GM19467 (cell line): ENCODE measurements at regions not wholly inside any gene's neighbourhood (a gene's known extent, or its start where the extent isn't known, plus 50 kb on each side); places are given as distances from the start of the nearest gene placed in this dataset.
"Not testable (repeated sequence)": the region's sequence is repeated elsewhere in the genome, so short reads cannot be mapped to it uniquely, and the experiment has no call there.

ENCODE experiments used
- ATAC-seq: cut with Tn5 transposase; IDR thresholded peaks from one replicate; pipeline ENCODE4 v1.9.1; 2021; ENCODE audit warnings: mild to moderate bottlenecking, moderate library complexity; ENCODE audit not compliant: unreplicated experiment

DNA sequence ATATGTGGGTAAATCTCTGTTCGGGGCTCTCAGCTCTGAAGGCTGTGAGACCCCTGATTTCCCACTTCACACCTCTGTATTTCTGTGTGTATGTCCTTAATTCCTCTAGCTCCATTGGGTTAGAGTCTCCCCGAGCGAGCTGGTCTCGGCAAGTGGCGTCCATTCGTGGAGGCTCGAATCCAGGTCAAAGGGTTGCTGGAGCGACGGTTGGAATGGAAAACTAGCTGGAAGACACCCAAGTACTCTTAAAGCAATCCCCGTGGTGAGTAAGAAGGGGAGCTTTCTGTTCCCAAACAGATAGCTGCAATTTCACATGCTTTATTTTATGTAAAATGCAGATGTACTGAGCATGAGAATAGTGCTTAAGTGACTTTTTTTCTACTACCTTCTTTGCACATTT, 277.5 kb upstream of the SGCG start:
- ATAC-seq, result no peak

DNA sequence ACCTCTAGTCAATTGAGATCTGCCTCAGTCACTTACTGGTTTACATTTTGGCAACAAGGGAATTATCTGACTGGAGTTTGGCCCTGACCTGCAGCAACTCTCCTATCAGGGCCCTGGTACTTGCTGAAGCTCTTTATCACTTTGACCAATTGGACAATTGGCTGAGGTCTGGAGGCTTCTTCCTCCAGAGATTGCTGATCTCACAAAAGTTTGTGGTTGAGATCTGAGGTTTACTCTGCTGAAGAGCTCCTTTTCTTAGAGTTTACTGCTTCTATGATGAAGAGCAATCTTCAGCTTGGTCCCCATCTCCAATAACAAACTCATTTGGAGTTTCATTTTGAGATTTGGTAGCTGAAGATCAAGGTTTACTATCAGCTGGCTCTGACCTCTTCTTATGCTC, 276.9 kb upstream of the SGCG start:
- ATAC-seq, result no peak

DNA sequence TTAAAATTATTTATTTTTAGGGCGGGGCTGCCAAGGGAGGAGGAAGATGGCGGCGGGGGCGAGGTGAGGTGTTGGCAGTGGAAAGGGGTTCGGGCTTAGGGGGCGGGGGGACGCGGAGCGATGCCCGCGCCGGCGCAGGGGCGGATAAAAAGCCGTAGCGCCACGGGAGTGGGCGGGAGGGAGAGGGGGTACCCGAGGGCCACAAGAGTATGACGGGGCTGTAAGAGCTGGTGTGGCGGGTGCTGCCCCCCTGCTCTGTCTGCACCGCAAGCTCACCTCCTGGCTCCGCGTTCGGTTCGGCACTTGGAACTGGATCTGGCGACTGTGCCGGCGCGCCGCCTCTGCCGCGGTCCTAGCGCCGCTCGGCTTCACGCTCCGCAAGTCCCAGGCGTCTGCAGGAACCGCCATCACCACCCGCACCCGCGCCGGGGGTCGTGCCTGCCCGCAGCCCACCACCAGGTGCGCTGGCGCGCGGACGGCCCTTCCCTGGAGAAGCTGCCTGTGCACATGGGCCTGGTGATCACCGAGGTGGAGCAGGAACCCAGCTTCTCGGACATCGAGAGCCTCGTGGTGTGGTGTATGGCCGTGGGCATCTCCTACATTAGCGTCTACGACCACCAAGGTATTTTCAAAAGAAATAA, 265.2 kb upstream of the SGCG start:
- peak; percentile 80 for ATAC-seq

DNA sequence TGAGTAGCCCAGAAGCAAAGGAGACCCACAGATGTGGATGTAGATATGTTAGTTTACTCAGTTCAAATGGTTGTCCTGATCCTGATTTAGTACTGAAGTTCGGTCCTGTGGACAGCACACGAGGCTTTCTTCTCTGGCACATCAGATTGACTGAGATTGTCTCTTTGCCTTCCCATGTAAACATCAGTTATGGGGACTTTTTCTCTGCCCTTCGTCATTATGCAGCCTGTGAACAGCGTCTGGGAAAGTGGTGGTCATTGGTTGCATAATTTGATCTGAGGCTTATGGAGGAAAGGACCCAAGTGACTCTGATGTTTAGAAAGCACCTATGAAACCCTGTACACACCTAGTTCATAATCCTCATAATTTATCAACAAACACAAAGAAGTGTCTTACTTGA, 264.5 kb upstream of the SGCG start:
- ATAC-seq, result not testable (repeated sequence)

DNA sequence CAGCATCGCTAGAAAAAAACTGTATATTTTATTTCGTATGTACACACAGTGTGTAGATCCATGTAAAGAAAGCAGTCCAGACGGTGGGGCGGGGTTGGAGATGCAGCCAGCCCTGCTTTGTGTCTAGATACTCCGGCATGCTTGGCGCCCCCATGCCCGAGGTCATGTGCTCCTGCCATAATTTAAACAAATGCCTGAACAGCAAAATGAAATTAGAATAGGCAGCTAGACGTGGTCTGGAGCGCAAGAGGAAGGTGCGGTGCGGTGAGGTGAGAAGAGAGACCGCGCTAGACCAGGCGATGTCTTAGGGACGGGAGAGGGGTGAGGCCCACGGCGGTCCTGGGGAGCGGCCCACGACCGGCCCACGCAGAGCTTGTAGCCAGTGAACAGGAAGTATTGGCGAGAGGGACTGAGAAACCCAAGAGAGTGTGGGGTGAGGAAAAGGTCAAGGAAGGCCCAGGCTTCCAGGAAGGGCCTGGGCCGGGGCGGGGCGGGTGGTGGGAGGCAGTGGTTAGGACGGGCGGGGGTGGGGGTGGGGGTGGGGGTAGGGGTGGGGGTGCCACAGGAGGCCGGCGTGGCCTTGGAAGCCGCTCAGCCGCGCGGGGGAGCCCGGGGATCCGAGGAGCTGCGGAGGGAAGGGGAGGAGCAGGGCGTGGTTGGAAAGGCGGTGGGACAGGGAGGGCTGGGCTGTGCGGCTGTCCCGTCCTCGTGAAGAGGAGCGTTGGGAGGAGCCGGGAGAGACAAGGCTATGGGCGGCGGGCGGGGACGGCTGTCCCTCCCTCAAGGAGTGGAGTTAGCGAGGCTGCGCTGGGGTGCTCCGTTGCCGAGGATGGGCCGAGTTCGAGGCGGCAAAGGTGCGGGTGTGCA, 254.7 kb upstream of the SGCG start:
- no peak for ATAC-seq

DNA sequence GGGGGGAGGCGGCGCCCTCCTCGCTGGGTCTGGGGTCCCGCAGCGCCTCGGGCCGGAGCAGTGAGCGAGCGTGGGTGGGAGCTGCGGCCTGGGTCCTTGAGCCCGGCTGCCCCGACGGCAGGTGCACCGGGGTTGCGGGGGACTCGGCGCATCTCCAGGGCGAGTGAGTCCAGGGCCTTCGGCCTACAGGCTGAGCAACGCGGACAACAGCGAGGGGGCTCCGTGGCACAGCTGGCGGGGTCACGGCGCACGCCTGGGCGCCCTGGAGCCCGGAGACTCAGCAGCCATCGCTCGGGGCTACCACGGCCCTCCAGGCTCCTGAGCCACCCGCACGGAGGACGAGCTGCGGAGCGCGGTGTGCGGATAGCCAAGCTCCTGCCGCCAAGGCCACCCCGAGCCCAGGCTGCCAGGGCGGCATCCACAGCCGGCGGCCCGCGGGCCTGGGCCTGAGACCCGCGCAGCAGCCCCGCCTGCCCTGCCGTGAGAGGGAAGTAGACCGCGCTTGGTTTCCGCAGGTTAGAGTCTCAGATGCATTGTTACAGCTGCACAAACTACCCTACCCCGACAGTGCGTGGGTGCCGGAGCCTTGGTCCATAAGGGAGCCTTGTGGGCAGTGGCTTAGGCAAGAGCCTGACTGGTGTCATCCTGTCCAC, 253.9 kb upstream of the SGCG start:
- no peak for ATAC-seq

DNA sequence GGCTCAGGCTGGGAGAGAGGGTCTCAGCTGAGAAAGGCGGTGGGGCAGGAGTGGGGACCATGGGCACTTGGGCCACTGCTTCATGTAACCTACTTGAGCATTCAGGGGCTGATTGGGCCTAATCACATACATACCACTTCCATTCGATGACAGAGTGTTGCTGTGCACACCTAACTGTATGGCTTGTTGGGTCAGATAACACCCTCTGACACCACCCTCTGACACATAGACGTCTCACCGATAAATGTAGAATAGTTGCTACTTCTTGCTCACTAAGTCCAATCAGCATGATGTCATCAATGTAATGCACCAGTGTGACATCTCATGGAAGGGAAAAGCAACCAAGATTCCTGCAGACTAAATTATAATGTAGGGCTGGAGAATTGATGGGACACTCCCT, 252.9 kb upstream of the SGCG start:
- not testable (repeated sequence) for ATAC-seq

DNA sequence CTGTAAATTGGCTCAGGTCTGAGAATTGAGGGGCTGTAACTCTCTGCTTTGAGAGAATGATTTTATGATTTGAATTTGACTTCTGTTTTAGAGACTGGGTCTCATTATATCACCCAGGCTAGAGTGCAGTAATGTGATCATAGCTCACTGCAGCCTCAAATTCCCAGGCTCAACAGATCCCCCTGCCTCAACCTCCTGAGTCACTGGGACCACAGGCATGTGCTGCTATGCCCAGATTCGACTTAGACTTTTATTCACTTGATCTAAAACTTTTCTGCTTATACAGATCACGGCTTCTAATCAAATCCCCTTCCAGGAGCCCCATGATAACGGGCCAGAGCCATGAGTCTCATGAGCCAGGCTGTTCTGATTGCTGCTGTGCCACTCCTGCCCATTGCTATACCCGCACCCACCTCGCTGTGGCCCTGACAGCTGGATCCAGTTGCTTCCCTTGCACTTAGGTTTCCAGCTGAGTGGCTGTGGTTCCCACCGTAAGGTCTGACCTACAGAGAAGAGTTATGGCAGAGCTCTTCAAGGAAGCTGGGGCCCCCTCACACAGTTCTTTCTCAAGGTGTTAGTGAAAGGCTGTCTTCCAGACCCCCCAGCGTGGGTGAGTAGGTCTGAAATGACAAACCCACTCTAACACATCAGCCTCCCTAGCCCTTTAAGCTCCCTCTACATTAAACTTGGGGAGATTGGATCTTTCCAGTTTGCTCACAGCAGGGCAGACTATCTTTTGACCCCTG, 251.2 kb upstream of the SGCG start:
- ATAC-seq, result no peak

DNA sequence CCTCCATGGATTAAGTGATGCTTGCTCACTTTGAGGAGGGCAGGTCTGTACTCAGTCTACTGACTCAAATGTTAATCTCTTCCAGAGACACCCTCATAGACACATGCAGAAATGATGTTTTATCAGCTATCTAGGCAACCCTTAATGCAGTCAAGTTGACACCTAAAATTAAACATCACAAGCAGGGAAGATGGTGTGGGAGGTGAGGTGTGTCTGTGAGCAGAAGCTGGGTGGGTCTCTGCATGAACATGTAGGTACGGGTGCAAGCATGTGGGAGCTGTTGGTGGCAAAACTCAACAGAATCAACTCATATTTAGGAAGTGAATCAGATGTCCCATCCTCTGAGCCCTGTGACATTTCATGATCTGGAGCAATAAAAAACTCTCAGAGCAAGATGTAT, 249.2 kb upstream of the SGCG start:
- ATAC-seq, result no peak

DNA sequence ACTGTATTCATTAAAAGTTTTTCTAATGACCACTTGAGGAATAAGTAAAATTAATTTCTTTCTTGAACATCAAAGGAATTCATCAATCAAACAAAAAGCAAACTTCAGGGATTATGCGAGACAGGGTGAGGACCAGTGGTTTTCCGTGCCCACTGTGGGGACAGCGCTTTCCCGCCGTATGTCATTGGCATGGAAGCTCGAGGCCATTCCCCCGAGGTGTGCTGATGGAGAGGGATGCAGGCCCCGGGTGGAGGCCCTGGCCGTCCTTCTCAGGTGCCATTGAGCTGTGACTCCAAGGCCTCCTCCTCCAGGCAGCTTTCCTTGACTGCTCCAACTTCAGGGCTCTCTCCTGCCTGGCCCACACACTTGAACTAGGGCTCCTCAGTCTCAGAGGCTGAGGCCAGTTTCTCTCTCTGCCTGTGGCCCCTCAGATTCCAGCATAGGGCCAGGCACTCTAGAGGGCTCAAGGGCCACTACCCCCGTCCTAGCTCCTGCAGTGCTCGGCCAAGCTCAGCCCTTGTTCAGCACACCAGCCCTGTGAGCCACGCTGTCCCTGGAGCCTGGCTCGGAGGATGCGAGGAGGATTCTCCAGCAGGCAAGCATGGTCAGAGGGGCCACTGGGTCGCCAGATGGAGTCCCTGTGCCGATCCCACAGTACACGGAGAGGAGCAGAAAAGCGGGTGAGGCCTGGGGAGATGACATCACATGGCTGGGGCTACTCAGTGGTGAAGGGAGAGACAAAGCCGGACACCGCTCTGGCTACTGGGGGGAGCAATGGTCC, 248.0 kb upstream of the SGCG start:
- not testable (repeated sequence) for ATAC-seq

DNA sequence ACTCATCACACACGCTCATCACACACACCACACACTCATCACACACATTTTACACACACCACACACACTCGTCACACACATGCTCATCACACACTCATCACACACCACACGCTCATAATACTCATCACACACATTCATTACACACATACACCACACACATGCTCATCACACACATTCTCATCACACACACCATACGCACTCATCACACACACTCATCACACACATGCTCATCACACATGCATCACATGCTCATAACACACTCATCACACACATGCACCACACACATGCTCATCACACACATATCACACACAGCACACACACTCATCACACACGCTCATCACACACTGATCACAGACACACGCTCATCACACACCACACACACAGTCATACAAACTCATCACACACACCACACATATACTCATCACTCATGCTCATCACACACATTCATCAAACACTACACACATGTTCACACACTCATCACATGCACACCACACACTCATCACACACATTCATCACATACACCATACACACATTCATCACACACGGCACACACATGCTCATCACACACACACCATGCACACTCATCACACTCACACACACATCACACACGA, 247.1 kb upstream of the SGCG start:
- no peak for ATAC-seq

DNA sequence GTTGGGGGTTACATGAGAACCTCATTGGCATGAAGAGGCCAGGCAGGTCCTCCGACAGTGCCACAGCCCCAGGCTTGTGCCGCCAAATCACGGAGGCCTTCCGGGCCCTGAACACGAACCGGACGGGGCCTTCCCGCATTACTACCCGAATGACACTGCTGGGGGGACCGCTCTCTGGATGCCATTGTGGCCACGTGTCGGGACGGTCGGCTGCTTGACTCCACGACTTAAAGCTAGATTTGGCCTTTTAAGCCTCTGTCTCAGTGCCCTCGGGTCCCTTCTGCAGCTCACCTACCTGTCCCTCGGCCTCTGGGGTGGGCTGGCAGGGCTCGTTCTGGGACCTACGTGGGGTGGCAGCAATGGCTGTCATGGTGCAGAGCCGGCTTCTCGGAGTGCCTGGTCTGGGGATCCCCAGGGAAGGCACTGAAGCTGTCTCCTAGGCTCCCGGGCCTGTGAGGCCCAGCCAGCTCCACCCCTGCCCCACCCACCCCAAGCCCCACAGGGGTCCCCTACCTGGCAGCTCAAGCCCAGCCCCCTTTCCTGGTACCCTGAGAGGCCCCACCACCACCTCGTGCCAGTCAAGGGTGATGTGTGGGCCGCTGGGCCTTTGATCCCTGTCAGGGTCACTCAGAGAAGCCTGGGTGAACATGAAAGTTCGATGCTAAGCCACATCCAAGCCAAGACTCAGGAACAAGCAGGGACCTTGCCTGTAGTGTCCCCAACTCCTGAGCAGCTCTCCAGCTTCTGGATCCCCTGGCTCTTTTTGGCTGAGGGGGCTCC, 245.8 kb upstream of the SGCG start:
- ATAC-seq, result no peak

DNA sequence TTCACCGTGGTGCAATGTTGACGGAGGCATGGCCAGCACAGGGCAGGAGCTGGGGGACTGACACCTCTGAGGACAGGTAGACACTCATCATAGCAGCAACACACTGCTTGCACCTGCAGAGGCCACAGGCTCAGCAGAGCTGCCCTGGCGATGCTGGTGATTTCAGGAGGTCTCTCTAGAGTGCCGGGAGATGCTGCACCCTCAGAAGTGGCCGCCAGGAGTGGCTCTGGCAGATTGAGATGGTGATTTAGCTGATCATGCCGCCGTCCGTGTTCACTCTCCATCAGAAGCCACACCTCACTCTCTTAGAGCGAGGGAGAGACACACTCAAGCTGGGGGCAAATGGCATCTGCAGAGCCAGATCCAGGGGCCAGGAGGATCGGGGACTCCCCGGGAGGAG, 244.6 kb upstream of the SGCG start:
- ATAC-seq, result no peak

DNA sequence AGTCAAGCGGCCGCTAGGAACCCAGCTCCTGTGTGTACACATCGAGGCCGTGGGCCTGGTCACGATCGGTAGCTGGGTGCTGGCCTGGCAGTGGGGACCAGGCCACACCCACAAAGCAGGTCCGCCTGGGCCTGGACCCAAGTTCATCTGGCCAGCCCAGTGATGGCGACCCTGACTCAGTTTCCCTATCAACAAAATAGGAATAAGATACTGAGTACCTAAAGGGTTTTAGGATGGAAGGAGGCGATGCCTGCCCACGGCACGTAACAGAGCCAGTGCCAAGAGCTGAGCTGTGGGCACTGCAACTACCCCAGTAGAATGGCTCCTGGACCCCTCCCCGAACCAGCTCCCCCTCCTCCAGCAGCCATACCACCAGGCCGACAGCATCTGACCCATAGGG, 243.5 kb upstream of the SGCG start:
- no peak for ATAC-seq

DNA sequence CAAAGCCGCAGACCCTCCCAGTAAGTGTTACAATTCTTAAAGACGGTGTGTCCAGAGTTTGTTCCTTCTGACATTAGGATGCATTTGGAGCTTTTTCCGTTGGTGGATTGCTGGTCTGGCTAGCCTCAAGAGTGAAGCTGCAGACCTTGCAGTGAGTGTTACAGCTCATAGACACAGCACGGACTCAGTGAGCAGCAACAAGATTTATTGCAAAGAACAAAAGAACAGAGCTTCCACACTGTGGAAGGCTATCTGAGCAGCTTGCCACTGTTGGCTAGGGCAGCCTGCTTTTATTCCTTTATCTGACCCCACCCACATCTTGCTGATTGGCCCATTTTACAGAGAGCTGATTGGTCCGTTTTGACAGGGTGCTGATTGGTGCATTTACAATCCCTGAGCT, 242.8 kb upstream of the SGCG start:
- ATAC-seq, result no peak

DNA sequence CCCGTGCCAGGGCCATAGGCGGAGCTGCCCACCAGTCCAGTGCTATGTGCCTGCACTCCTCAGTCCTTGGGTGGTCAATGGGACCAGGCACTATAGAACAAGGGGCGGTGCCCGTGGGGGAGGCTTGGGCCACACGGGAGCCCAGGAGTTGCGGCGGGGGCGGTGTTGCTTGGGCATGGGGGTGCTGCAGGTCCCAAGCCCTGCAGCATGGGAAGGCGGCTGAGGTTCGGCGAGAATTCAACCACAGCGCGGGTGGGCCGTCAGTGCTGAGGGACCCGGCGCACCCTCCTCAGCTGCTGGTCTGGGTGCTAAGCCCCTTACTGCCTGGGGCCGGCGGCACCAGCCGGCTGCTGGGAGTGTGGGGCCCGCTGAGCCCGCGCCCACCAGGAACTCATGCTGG, 242.2 kb upstream of the SGCG start:
- ATAC-seq, result no peak

DNA sequence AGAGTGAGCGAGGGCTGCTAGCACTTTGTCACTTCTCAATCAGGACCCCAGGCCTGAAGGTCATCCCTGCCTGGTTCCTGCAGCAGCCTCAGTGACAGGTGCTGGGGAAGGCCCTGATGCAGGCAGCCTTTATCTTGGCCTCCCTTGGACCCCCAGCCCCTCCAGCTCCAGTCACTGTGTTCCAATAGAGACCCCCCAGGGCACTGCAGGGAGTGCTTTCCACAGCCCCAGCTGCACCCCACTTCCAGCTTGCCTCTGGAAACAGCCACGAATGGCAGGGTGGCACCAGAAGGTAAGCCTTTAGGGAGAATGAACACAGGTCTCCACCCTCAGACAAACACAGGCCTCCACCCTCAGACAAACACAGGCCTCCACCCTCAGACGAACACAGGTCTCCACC, 241.6 kb upstream of the SGCG start:
- ATAC-seq, result no peak

DNA sequence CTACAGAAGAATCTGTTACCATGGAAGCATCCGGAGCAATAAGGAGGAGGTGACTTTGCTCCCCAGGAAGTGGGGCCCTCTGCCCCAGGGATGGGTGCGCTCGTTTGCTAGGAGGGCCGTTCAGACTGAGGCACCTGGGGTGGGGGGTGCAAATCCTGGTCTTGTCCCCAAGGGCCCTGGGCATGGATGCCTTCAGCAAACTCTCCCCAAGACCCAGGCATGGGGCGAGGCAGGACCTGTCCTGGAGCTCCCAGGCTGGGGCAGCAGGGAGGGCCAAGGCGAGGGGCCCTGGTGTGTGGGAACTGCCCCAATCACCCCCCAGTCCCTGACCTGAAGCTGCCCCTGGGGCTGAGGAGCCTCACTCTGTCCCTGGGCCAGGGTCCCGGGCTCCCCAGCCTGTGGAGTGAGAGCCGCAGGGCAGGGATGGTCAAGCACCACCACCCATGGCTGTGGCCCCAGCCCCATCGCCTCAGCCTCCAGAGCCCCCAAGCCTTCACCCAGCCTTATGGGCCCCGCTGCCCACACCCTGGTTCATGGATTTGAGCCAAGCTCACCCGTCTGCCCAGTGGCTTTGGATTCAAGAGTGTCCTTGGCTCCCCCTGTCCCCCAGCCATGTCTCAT, 240.6 kb upstream of the SGCG start:
- ATAC-seq, result no peak

DNA sequence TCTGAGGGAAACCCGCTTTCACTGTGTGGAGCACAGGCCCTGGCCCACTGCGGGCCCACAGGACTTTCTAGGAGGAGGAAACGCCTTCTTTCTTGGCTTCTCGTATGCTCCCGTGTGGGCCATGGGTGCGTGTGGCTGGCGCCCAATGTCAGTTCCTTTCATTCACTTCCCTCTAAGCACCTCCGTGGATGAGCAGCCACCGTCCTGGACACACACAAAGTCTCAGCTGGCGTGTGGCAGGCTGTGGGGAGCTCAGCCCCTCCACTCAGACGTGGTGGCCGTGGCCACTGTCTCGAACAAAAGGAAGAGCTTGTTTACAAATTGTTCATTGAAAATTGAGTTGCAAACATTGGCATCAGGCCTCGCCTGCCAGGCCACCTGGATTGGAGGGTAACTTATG, 240.0 kb upstream of the SGCG start:
- ATAC-seq, result no peak
